ENCODE measurements at regions not wholly inside any gene's neighbourhood (a gene's known extent, or its start where the extent isn't known, plus 50 kb on each side); places are given as distances from the start of the nearest gene placed in this dataset.
"Not testable (repeated sequence)": the region's sequence is repeated elsewhere in the genome, so short reads cannot be mapped to it uniquely, and the experiment has no call there.

- DNase-seq = no peak
Measured at GRCh38 chr14:21941885-21942284, 268.3 kb upstream of the OR4E1 start.

GRCh38 chr14:21940887-21941856 is 267.6 kb upstream of the OR4E1 start:
- DNase-seq = no peak

- DNase-seq = no peak
Measured at GRCh38 chr14:21939836-21940235, 266.2 kb upstream of the OR4E1 start.

GRCh38 chr14:21937996-21938395 is 264.4 kb upstream of the OR4E1 start:
- no peak for DNase-seq

GRCh38 chr14:21933681-21934080 is 260.1 kb upstream of the OR4E1 start:
- DNase-seq = no peak

GRCh38 chr14:21924479-21924878 is 250.9 kb upstream of the OR4E1 start:
- DNase-seq = no peak

GRCh38 chr14:21923820-21924219 is 250.2 kb upstream of the OR4E1 start:
- no peak for DNase-seq

GRCh38 chr14:21921453-21921852 is 247.8 kb upstream of the OR4E1 start:
- no peak for DNase-seq

- DNase-seq = no peak
Measured at GRCh38 chr14:21917699-21918436, 244.2 kb upstream of the OR4E1 start.

GRCh38 chr14:21915826-21916225 is 242.2 kb upstream of the OR4E1 start:
- DNase-seq = no peak

- DNase-seq = peak; percentile 32
Measured at GRCh38 chr14:21913759-21914158, 240.1 kb upstream of the OR4E1 start.

GRCh38 chr14:21912367-21912766 is 238.7 kb upstream of the OR4E1 start:
- DNase-seq = no peak

GRCh38 chr14:21911877-21912276 is 238.3 kb upstream of the OR4E1 start:
- DNase-seq = no peak

- DNase-seq = no peak
Measured at GRCh38 chr14:21910260-21910659, 236.6 kb upstream of the OR4E1 start.

GRCh38 chr14:21902561-21903181 is 229.1 kb upstream of the OR4E1 start:
- DNase-seq = no peak

- not testable (repeated sequence) for DNase-seq
Measured at GRCh38 chr14:21894898-21895194, 221.2 kb upstream of the OR4E1 start.

- DNase-seq = no peak
Measured at GRCh38 chr14:21894003-21894897, 220.6 kb upstream of the OR4E1 start.

GRCh38 chr14:21891921-21892320 is 218.3 kb upstream of the OR4E1 start:
- no peak for DNase-seq

- no peak for DNase-seq
Measured at GRCh38 chr14:21884995-21885394, 211.4 kb upstream of the OR4E1 start.

GRCh38 chr14:21882226-21882625 is 208.6 kb upstream of the OR4E1 start:
- DNase-seq = no peak

GRCh38 chr14:21880918-21881317 is 207.3 kb upstream of the OR4E1 start:
- DNase-seq = no peak

- DNase-seq = no peak
Measured at GRCh38 chr14:21875791-21876190, 202.2 kb upstream of the OR4E1 start.

GRCh38 chr14:21874946-21875345 is 201.3 kb upstream of the OR4E1 start:
- no peak for DNase-seq

Data from NCI-H446 treated with DMSO at 0.1 percent for 48 hours (cell line).